ENCODE measurements at regions not wholly inside any gene's neighbourhood (a gene's known extent, or its start where the extent isn't known, plus 50 kb on each side); places are given as distances from the start of the nearest gene placed in this dataset.

GRCh38 chr7:50941525-50941924 is 158.8 kb upstream of the GRB10 start:
- H3K4me3 ChIP-seq, result no peak overlapping the region
- H3K9me3 ChIP-seq, result no peaks in the 10 kb centered on the region
- H3K27me3 ChIP-seq, result no peaks in the 10 kb centered on the region
- no peak for DNase-seq (ENCODE audit: extremely low spot score in 2 of 2)
- TF ChIP-seq POLR2A (IDR thresholded peaks at IDR 0.05), result no peak
- no peak for TF ChIP-seq POLR2AphosphoS5 (IDR thresholded peaks at IDR 0.05; ENCODE audit: insufficient read depth in 1 of 2, low read depth in 1 of 2)
- TF ChIP-seq, protein P1, sequence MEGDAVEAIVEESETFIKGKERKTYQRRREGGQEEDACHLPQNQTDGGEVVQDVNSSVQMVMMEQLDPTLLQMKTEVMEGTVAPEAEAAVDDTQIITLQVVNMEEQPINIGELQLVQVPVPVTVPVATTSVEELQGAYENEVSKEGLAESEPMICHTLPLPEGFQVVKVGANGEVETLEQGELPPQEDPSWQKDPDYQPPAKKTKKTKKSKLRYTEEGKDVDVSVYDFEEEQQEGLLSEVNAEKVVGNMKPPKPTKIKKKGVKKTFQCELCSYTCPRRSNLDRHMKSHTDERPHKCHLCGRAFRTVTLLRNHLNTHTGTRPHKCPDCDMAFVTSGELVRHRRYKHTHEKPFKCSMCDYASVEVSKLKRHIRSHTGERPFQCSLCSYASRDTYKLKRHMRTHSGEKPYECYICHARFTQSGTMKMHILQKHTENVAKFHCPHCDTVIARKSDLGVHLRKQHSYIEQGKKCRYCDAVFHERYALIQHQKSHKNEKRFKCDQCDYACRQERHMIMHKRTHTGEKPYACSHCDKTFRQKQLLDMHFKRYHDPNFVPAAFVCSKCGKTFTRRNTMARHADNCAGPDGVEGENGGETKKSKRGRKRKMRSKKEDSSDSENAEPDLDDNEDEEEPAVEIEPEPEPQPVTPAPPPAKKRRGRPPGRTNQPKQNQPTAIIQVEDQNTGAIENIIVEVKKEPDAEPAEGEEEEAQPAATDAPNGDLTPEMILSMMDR (IDR thresholded peaks at IDR 0.05), result no peak
- no peaks in the 10 kb centered on the region for H3K36me3 ChIP-seq
- intact Hi-C loops (cut with DNase I), result no loop called here
- H3K27ac ChIP-seq, result no peak overlapping the region
- no peaks in the 10 kb centered on the region for H3K4me1 ChIP-seq

GRCh38 chr7:50940621-50941020 is 157.9 kb upstream of the GRB10 start:
- Histone ChIP-seq H3K4me1 (no peaks in the 10 kb centered on the region), H3K36me3 (no peaks in the 10 kb centered on the region), H3K4me3 (no peak overlapping the region), H3K27me3 (no peaks in the 10 kb centered on the region), H3K27ac (no peak overlapping the region), H3K9me3 (no peaks in the 10 kb centered on the region)
- TF ChIP-seq, protein P1 (IDR thresholded peaks at IDR 0.05), result no peak
- TF ChIP-seq POLR2AphosphoS5 (IDR thresholded peaks at IDR 0.05; ENCODE audit: insufficient read depth in 1 of 2, low read depth in 1 of 2) (no peak), POLR2A (IDR thresholded peaks at IDR 0.05) (no peak)
- no peak for DNase-seq (ENCODE audit: extremely low spot score in 2 of 2)
- intact Hi-C loops (cut with DNase I), result no loop called here

- Histone ChIP-seq H3K9me3 (no peaks in the 10 kb centered on the region), H3K27ac (no peak overlapping the region), H3K36me3 (no peaks in the 10 kb centered on the region), H3K4me3 (no peak overlapping the region), H3K27me3 (no peaks in the 10 kb centered on the region), H3K4me1 (no peaks in the 10 kb centered on the region)
- no peak for DNase-seq (ENCODE audit: extremely low spot score in 2 of 2)
- TF ChIP-seq POLR2A (IDR thresholded peaks at IDR 0.05) (no peak), POLR2AphosphoS5 (IDR thresholded peaks at IDR 0.05; ENCODE audit: insufficient read depth in 1 of 2, low read depth in 1 of 2) (no peak)
- TF ChIP-seq, protein P1 (IDR thresholded peaks at IDR 0.05), result no peak
- intact Hi-C loops (cut with DNase I), result no loop called here
These were observed 156.3 kb upstream of the GRB10 start for GRCh38 chr7:50939021-50939420.

- H3K4me3 ChIP-seq, result no peak overlapping the region
- H3K27ac ChIP-seq, result no peak overlapping the region
- no peaks in the 10 kb centered on the region for H3K27me3 ChIP-seq
- intact Hi-C loops (cut with DNase I), result no loop called here
- H3K9me3 ChIP-seq, result no peaks in the 10 kb centered on the region
- TF ChIP-seq POLR2AphosphoS5 (IDR thresholded peaks at IDR 0.05; ENCODE audit: insufficient read depth in 1 of 2, low read depth in 1 of 2), result no peak
- TF ChIP-seq, protein P1 (IDR thresholded peaks at IDR 0.05), result no peak
- TF ChIP-seq POLR2A (IDR thresholded peaks at IDR 0.05), result no peak
- H3K4me1 ChIP-seq, result no peaks in the 10 kb centered on the region
- DNase-seq (ENCODE audit: extremely low spot score in 2 of 2), result no peak
- no peaks in the 10 kb centered on the region for H3K36me3 ChIP-seq
These were observed 155.0 kb upstream of the GRB10 start for GRCh38 chr7:50937727-50938126.

DNA sequence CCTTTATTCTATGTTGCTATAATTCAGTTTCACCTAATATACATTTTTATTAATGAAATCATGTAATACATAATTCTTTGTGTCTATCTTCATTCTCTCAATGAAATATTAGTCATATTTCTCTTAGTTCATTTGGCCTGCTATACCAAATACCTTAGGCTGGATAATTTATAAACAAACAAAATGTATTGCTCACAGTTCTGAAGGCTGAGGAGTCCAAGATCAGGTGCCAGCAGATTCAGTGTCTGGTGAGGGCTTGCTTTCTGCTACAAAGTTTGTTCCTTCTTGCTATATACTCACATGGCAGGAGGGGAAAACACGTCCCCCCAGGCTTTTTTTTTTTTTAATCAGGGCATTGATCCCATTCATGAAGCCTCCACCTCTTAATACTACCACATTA is 143.4 kb upstream of the GRB10 start:
- Histone ChIP-seq H3K27me3 (no peaks in the 10 kb centered on the region), H3K4me3 (no peak overlapping the region), H3K36me3 (no peaks in the 10 kb centered on the region), H3K9me3 (no peaks in the 10 kb centered on the region), H3K27ac (no peak overlapping the region), H3K4me1 (peaks cover 4% of the 10 kb centered on the region)
- DNase-seq (ENCODE audit: extremely low spot score in 2 of 2), result no peak
- TF ChIP-seq, protein P1 (IDR thresholded peaks at IDR 0.05), result no peak
- TF ChIP-seq POLR2A (IDR thresholded peaks at IDR 0.05) (no peak), POLR2AphosphoS5 (IDR thresholded peaks at IDR 0.05; ENCODE audit: insufficient read depth in 1 of 2, low read depth in 1 of 2) (no peak)
- intact Hi-C loops (cut with DNase I), result no loop called here

Measured in vagina (tissue), 2 donors.